Tibial artery (tissue), 4 donors: ENCODE measurements at regions not wholly inside any gene's neighbourhood (a gene's known extent, or its start where the extent isn't known, plus 50 kb on each side); places are given as distances from the start of the nearest gene placed in this dataset.

Experiments
- DNase-seq, 2 donors: peaks; one replicate each; pipeline ENCODE4 v3.0.0-alpha.2; 2019
- H3K27ac ChIP-seq, 2 donors: fragments of 200-600 bp; sonication (generic) in 1 of 2; 1 replicate in 1 of 2; 2 replicates in 1 of 2; pipeline ENCODE4 v1.5.1; 2018 to 2019; ENCODE audit warnings: mild to moderate bottlenecking in 1 of 2
- H3K27me3 ChIP-seq, 2 donors: fragments of 200-600 bp; sonication (generic) in 1 of 2; one replicate each; pipeline versions ENCODE4 v1.5.1 to v1.6.0; 2016 to 2019
- H3K36me3 ChIP-seq, 3 donors: fragments of 200-600 bp; sonication (generic) in 2 of 3; one replicate each; pipeline ENCODE4 v1.5.1; 2016 to 2019; ENCODE audit warnings: mild to moderate bottlenecking in 2 of 3
- H3K4me1 ChIP-seq, 4 donors: fragments of 200-600 bp; sonication (generic) in 2 of 4; 1 replicate in 3 of 4; 2 replicates in 1 of 4; pipeline ENCODE4 v1.5.1; 2016 to 2019
- H3K4me3 ChIP-seq, 2 donors: fragments of 200-600 bp; sonication (generic) in 1 of 2; 1 replicate in 1 of 2; 2 replicates in 1 of 2; pipeline ENCODE4 v1.5.1; 2018 to 2019; ENCODE audit warnings: mild to moderate bottlenecking in 2 of 2
- H3K9me3 ChIP-seq, 3 donors: fragments of 200-600 bp; sonication (generic) in 1 of 3; one replicate each; pipeline ENCODE4 v1.5.1; 2016 to 2019
- intact Hi-C: fragments of 100-400 bp; cut with DNase I; formaldehyde crosslinking; loops from one replicate; pipeline ENCODE4 v1.15.0; 2023; ENCODE audit warnings: low total_unique reads
- TF ChIP-seq, protein P1 (sequence below), 2 experiments: fragments of 200-600 bp in 1 of 2; fragments of 450-650 bp in 1 of 2; IDR thresholded peaks; one replicate each; pipeline ENCODE4 v1.5.1; 2017 to 2019; ENCODE audit warnings: antibody characterized with exemption in 2 of 2, mild to moderate bottlenecking in 1 of 2, moderate library complexity in 1 of 2

DNA sequence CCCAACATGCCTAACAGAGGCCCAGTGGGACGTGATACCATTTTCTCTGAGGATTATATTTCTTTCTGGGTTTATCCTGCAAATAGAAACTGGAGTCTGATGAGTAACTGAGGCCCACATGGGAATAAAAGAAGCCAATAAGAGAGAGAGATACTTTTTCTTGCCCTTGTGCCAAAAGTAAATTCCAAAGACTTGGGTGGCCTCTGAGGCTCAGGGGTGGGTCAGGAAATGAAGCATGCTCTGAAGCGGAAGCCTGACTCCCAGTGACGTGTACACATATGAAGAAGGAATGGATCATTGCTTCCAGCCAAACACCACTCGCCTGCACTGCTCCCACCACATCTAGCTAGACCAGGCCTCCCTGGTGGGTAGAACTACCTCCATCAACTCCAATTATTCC is 273.6 kb upstream of the NCKAP5 start:
- TF ChIP-seq, protein P1, sequence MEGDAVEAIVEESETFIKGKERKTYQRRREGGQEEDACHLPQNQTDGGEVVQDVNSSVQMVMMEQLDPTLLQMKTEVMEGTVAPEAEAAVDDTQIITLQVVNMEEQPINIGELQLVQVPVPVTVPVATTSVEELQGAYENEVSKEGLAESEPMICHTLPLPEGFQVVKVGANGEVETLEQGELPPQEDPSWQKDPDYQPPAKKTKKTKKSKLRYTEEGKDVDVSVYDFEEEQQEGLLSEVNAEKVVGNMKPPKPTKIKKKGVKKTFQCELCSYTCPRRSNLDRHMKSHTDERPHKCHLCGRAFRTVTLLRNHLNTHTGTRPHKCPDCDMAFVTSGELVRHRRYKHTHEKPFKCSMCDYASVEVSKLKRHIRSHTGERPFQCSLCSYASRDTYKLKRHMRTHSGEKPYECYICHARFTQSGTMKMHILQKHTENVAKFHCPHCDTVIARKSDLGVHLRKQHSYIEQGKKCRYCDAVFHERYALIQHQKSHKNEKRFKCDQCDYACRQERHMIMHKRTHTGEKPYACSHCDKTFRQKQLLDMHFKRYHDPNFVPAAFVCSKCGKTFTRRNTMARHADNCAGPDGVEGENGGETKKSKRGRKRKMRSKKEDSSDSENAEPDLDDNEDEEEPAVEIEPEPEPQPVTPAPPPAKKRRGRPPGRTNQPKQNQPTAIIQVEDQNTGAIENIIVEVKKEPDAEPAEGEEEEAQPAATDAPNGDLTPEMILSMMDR (IDR thresholded peaks at IDR 0.05), result no peak
- no peak overlapping the region for H3K4me3 ChIP-seq
- DNase-seq, result no peak
- H3K36me3 ChIP-seq, result no peaks in the 10 kb centered on the region
- H3K27ac ChIP-seq, result no peak overlapping the region
- peaks cover 0 to 12% of the 10 kb centered on the region in 2 donors for H3K27me3 ChIP-seq
- intact Hi-C loops, result no loop called here
- peaks cover 0 to 17% (median 4%) of the 10 kb centered on the region in 4 donors for H3K4me1 ChIP-seq
- no peaks in the 10 kb centered on the region for H3K9me3 ChIP-seq

DNA sequence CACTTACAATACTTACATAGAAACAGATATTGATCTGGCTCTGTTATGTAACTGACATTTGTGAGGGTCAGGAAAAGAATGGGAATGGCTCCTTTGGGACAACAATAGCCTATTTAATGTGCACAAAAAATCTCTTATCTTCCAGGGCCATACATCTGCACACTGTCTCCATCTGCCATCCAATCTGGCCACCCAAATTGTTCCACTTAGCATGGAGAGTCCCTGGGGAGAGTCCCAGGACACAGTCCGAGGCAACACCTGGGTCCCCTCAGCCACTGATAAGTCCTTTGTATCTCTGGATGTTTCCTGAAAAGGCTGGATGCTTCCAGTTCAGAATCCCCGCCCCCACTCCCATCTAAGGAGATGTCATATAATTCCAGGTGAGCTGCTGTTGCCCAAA is 274.2 kb upstream of the NCKAP5 start:
- Histone ChIP-seq H3K9me3 (no peaks in the 10 kb centered on the region), H3K27ac (no peak overlapping the region), H3K36me3 (no peaks in the 10 kb centered on the region), H3K4me1 (peaks cover 0 to 17% (median 4%) of the 10 kb centered on the region in 4 donors), H3K4me3 (no peak overlapping the region), H3K27me3 (peaks cover 0 to 13% of the 10 kb centered on the region in 2 donors)
- intact Hi-C loops, result no loop called here
- TF ChIP-seq, protein P1 (IDR thresholded peaks at IDR 0.05), result no peak
- DNase-seq, result no peak

DNA sequence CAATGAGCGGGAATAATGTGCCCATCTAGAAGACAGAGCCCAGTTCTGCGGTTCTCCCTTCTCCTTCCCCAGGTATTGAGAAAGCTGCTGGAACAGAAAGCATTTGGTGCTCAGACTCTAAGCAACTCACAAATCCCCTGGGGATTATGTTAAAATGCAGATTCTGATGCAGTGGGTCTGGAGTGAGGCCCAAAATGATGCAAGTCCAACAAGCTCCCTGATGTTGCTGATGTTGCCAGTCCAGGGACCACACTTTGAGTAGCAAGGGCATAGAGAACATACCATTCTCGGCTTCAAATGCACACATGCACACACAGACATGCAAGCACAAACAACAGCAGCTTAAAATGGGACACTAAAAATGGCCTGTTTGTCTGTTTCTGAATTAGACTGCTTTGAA is 274.8 kb upstream of the NCKAP5 start:
- H3K4me1 ChIP-seq, result peaks cover 0 to 17% (median 4%) of the 10 kb centered on the region in 4 donors
- no peaks in the 10 kb centered on the region for H3K36me3 ChIP-seq
- intact Hi-C loops, result no loop called here
- no peaks in the 10 kb centered on the region for H3K9me3 ChIP-seq
- peaks cover 0 to 13% of the 10 kb centered on the region in 2 donors for H3K27me3 ChIP-seq
- H3K4me3 ChIP-seq, result no peak overlapping the region
- TF ChIP-seq, protein P1 (IDR thresholded peaks at IDR 0.05), result no peak
- DNase-seq, result no peak
- H3K27ac ChIP-seq, result no peak overlapping the region

DNA sequence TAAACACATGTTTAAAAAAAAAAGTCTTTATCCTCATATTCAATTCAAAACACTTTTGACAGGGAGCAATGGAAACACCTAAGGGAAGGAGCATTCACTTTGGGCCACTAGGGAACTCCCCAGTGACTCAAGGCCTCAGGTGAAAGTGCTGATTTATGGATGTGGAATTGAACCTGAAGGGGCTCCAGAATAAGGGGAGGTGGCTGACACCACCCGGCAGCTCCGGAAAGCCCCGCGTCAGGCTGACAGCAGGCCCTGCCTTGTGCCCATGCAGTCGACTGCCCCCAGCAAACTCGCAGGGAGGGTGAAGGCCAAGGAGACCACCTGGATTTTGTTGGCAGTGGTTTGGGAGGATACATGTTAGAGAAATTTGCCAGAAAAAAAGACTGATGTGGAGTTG is 275.3 kb upstream of the NCKAP5 start:
- DNase-seq, result no peak
- no peak overlapping the region for H3K27ac ChIP-seq
- H3K4me3 ChIP-seq, result no peak overlapping the region
- no peaks in the 10 kb centered on the region for H3K36me3 ChIP-seq
- TF ChIP-seq, protein P1 (IDR thresholded peaks at IDR 0.05), result no peak
- H3K9me3 ChIP-seq, result no peaks in the 10 kb centered on the region
- intact Hi-C loops, result no loop called here
- peaks cover 0 to 17% (median 4%) of the 10 kb centered on the region in 4 donors for H3K4me1 ChIP-seq
- H3K27me3 ChIP-seq, result peaks cover 0 to 13% of the 10 kb centered on the region in 2 donors

DNA sequence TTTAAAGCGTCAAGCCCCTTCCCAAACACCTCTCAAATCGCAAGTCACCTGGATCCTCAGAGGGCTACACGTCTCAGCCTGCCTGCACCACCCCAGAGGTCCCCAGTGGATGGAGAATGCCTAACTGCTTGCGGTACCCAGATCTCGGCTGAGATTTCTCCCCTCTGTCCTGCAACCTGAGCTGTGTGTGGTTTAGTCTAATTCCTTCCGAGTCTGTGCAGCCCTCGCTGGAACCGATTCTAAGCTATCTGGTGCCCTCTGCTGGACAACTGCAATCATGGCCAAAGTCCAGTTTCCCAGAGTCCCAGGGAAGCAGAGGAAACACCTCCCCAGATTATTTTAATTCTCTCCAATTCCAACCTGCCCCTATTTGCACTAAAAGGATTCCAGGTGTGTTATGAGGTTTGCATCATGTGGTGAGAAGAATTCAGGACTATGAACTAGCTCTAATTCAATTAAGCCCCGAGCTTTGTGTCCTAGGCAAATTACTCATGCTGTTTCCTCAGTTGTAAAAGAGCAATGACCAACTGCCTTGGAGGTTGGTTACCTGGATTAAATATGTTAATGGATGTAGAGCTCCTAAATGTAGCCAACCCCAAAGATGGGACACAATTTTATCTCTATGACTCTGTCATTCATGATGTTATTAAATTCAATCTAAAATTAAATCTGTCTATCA is 276.1 kb upstream of the NCKAP5 start:
- peaks cover 0 to 17% (median 4%) of the 10 kb centered on the region in 4 donors for H3K4me1 ChIP-seq
- H3K4me3 ChIP-seq, result no peak overlapping the region
- H3K27me3 ChIP-seq, result peaks cover 0 to 19% of the 10 kb centered on the region in 2 donors
- TF ChIP-seq, protein P1 (IDR thresholded peaks at IDR 0.05), result peak; percentile 79 to 82
- peak; percentile 53 to 69 for DNase-seq
- no peaks in the 10 kb centered on the region for H3K9me3 ChIP-seq
- intact Hi-C loops, result no loop called here
- no peaks in the 10 kb centered on the region for H3K36me3 ChIP-seq
- H3K27ac ChIP-seq, result no peak overlapping the region
